ENCODE measurements at regions not wholly inside any gene's neighbourhood (a gene's known extent, or its start where the extent isn't known, plus 50 kb on each side); places are given as distances from the start of the nearest gene placed in this dataset.

- TF ChIP-seq CTCF (IDR thresholded peaks at IDR 0.05) (no peak), POLR2A (IDR thresholded peaks at IDR 0.05) (no peak), POLR2AphosphoS5 (IDR thresholded peaks at IDR 0.05) (no peak)
Measured at GRCh38 chr21:15559660-15560059, 170.1 kb upstream of the USP25 start.

Measured in prostate gland (tissue), 2 donors.